Mesendoderm (in vitro differentiated cells): ENCODE measurements at regions not wholly inside any gene's neighbourhood (a gene's known extent, or its start where the extent isn't known, plus 50 kb on each side); places are given as distances from the start of the nearest gene placed in this dataset.

Source experiments
- DNase-seq: peaks from one replicate; pipeline ENCODE4 v3.0.0; 2013
- H2AK5ac ChIP-seq: 2 replicates; pipeline ENCODE4 v1.6.1; 2013; ENCODE audit warnings: low read length, inconsistent platforms
- H2BK120ac ChIP-seq: 2 replicates; pipeline ENCODE4 v1.6.1; 2013; ENCODE audit warnings: low read depth, mild to moderate bottlenecking, low read length, moderate library complexity, mixed read lengths
- H2BK15ac ChIP-seq: replicated peaks from 2 replicates; pipeline ENCODE4 v1.6.1; 2013; ENCODE audit warnings: low read depth, mild to moderate bottlenecking, moderate library complexity
- H2BK5ac ChIP-seq: 2 replicates; pipeline ENCODE4 v1.6.1; 2013; ENCODE audit warnings: low read length, inconsistent platforms
- H3K18ac ChIP-seq: 2 replicates; pipeline ENCODE4 v1.6.1; 2013; ENCODE audit warnings: mild to moderate bottlenecking, low read length, mixed read lengths
- H3K23ac ChIP-seq: one replicate; pipeline ENCODE4 v1.6.1; 2013; ENCODE audit warnings: low read length
- H3K27ac ChIP-seq: 2 replicates; pipeline ENCODE4 v1.5.1; 2013; ENCODE audit warnings: low read depth, mild to moderate bottlenecking, inconsistent platforms, low read length, moderate library complexity
- H3K27me3 ChIP-seq: 2 replicates; pipeline ENCODE4 v1.6.1; 2013; ENCODE audit warnings: low read length, control low read depth, mild to moderate bottlenecking, inconsistent platforms; ENCODE audit not compliant: insufficient read depth, poor library complexity
- H3K36me3 ChIP-seq: 2 replicates; pipeline ENCODE4 v1.6.1; 2013; ENCODE audit warnings: low read length, inconsistent platforms; ENCODE audit not compliant: control insufficient read depth, insufficient read depth
- H3K4ac ChIP-seq: one replicate; pipeline ENCODE4 v1.6.1; 2013; ENCODE audit warnings: low read depth, mild to moderate bottlenecking, low read length, moderate library complexity
- H3K4me1 ChIP-seq: 2 replicates; pipeline ENCODE4 v1.6.1; 2013; ENCODE audit warnings: low read depth, low read length, inconsistent platforms; ENCODE audit not compliant: control insufficient read depth
- H3K4me2 ChIP-seq: 2 replicates; pipeline ENCODE4 v1.6.1; 2013; ENCODE audit warnings: low read length
- H3K4me3 ChIP-seq: 2 replicates; pipeline ENCODE4 v1.5.1; 2013; ENCODE audit warnings: mild to moderate bottlenecking, low read length
- H3K56ac ChIP-seq: one replicate; pipeline ENCODE4 v1.6.1; 2013; ENCODE audit warnings: low read length
- H3K79me1 ChIP-seq: 2 replicates; pipeline ENCODE4 v1.6.1; 2013; ENCODE audit warnings: low read length, inconsistent platforms
- H3K79me2 ChIP-seq: 2 replicates; pipeline ENCODE4 v1.6.1; 2013; ENCODE audit warnings: mild to moderate bottlenecking, low read length; ENCODE audit not compliant: control insufficient read depth, insufficient read depth
- H3K9ac ChIP-seq: 2 replicates; pipeline ENCODE4 v1.6.1; 2013; ENCODE audit warnings: low read length, inconsistent platforms
- H4K5ac ChIP-seq: one replicate; pipeline ENCODE4 v1.6.1; 2013; ENCODE audit warnings: low read length
- H4K8ac ChIP-seq: one replicate; pipeline ENCODE4 v1.6.1; 2013; ENCODE audit warnings: low read depth, mild to moderate bottlenecking, control low read depth, low read length, moderate library complexity
- WGBS: extraction: QIAGEN DNeasy Blood & Tissue Kit; methylation state at CpG from one replicate; pipeline ENCODE4 v1.1.7; 2013; ENCODE audit warnings: low lambda C conversion rate, missing lambda C conversion rate; ENCODE audit not compliant: insufficient coverage; ENCODE audit errors: extremely low coverage; 5-methylcytosine and 5-hydroxymethylcytosine counted together

- Histone ChIP-seq H3K4me3 (no peak overlapping the region), H3K4me1 (no peaks in the 10 kb centered on the region), H3K4ac (no peak overlapping the region), H3K9ac (no peak overlapping the region), H2BK15ac (no peak overlapping the region), H3K23ac (no peak overlapping the region), H2BK5ac (no peak overlapping the region), H2BK120ac (no peak overlapping the region), H2AK5ac (no peak overlapping the region), H3K36me3 (no peaks in the 10 kb centered on the region), H3K18ac (no peak overlapping the region), H4K8ac (no peak overlapping the region), H4K5ac (no peak overlapping the region), H3K79me2 (no peaks in the 10 kb centered on the region), H3K27ac (no peak overlapping the region), H3K4me2 (no peak overlapping the region), H3K79me1 (no peaks in the 10 kb centered on the region), H3K56ac (no peak overlapping the region), H3K27me3 (no peaks in the 10 kb centered on the region)
- WGBS = no CpG with 5 or more reads among the region's 2 CpGs
- no peak for DNase-seq
Measured at GRCh38 chr6:9983168-9983567, 431.7 kb downstream of the TFAP2A start.

GRCh38 chr6:9982215-9982614, 432.7 kb downstream of the TFAP2A start:
- H2BK15ac ChIP-seq = no peak overlapping the region
- no peaks in the 10 kb centered on the region for H3K36me3 ChIP-seq
- no peak overlapping the region for H3K23ac ChIP-seq
- no peak for DNase-seq
- no peaks in the 10 kb centered on the region for H3K27me3 ChIP-seq
- no peaks in the 10 kb centered on the region for H3K4me1 ChIP-seq
- no peak overlapping the region for H3K4ac ChIP-seq
- H3K79me1 ChIP-seq = no peaks in the 10 kb centered on the region
- no peak overlapping the region for H3K4me3 ChIP-seq
- no peak overlapping the region for H2BK120ac ChIP-seq
- H3K4me2 ChIP-seq = no peak overlapping the region
- WGBS = no CpG with 5 or more reads among the region's 5 CpGs
- H3K56ac ChIP-seq = no peak overlapping the region
- no peak overlapping the region for H4K5ac ChIP-seq
- no peak overlapping the region for H2AK5ac ChIP-seq
- H3K18ac ChIP-seq = no peak overlapping the region
- no peaks in the 10 kb centered on the region for H3K79me2 ChIP-seq
- no peak overlapping the region for H2BK5ac ChIP-seq
- H4K8ac ChIP-seq = no peak overlapping the region
- no peak overlapping the region for H3K9ac ChIP-seq
- no peak overlapping the region for H3K27ac ChIP-seq

DNA sequence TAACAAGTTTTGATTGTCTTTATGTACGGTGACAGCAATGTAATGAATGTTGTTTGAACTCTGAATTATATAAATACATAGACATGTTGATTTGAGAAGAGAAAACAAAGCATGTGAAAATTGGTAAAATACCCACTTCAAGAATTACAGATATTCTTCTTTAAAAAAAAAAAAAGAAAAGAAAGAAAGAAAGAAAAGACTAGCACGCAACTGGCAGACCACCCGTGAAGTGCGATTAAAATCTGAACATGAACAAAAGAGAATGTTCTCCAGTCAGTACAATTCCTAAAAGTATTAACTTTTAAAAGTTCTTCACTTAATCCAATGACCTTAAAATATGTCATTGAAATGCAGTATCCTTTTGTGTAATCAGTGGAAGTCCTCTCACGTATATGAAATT, 434.9 kb downstream of the TFAP2A start:
- Histone ChIP-seq H3K4me2 (no peak overlapping the region), H2AK5ac (no peak overlapping the region), H2BK5ac (no peak overlapping the region), H3K79me2 (no peaks in the 10 kb centered on the region), H3K23ac (no peak overlapping the region), H3K4me1 (no peaks in the 10 kb centered on the region), H4K8ac (no peak overlapping the region), H3K4me3 (no peak overlapping the region), H3K79me1 (no peaks in the 10 kb centered on the region), H3K36me3 (no peaks in the 10 kb centered on the region), H3K4ac (no peak overlapping the region), H2BK15ac (no peak overlapping the region), H3K27me3 (no peaks in the 10 kb centered on the region), H3K56ac (no peak overlapping the region), H3K9ac (no peak overlapping the region), H4K5ac (no peak overlapping the region), H3K18ac (no peak overlapping the region), H3K27ac (no peak overlapping the region), H2BK120ac (no peak overlapping the region)
- DNase-seq = no peak
- no CpG with 5 or more reads among the region's 5 CpGs for WGBS

- no peak overlapping the region for H4K5ac ChIP-seq
- no peaks in the 10 kb centered on the region for H3K36me3 ChIP-seq
- no peak overlapping the region for H2BK5ac ChIP-seq
- no peak overlapping the region for H2AK5ac ChIP-seq
- no peaks in the 10 kb centered on the region for H3K27me3 ChIP-seq
- no peaks in the 10 kb centered on the region for H3K79me2 ChIP-seq
- no peak overlapping the region for H2BK120ac ChIP-seq
- no peak overlapping the region for H3K4me3 ChIP-seq
- no peak overlapping the region for H3K4me2 ChIP-seq
- H3K4me1 ChIP-seq = no peaks in the 10 kb centered on the region
- no peak overlapping the region for H3K9ac ChIP-seq
- H3K23ac ChIP-seq = no peak overlapping the region
- no peak overlapping the region for H3K4ac ChIP-seq
- H3K18ac ChIP-seq = no peak overlapping the region
- no CpG with 5 or more reads among the region's 6 CpGs for WGBS
- no peak overlapping the region for H4K8ac ChIP-seq
- H3K79me1 ChIP-seq = no peaks in the 10 kb centered on the region
- H3K27ac ChIP-seq = no peak overlapping the region
- no peak overlapping the region for H3K56ac ChIP-seq
- DNase-seq = no peak
- no peak overlapping the region for H2BK15ac ChIP-seq
Measured at GRCh38 chr6:9978480-9978879, 436.4 kb downstream of the TFAP2A start.

DNA sequence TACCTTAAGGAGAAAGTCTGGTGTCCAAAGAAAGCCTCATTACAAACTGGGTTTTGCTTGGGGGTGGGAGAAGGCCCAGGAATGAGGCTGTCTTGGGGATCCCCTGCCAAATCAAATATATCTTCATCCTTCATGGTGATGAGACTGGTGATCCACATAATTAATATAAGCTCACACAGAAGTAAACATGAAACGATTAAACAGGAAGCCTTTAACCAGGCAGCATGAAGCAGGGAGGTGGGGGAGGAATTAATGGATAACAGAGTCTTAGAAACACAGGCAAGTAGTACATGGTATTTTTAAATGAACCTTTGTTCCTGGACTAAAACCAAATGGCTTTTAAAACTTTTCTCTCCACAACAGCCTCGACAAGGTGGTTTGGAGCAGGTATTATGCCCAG, 437.5 kb downstream of the TFAP2A start:
- H3K79me2 ChIP-seq = no peaks in the 10 kb centered on the region
- no peak overlapping the region for H3K27ac ChIP-seq
- no peak overlapping the region for H3K56ac ChIP-seq
- H3K36me3 ChIP-seq = no peaks in the 10 kb centered on the region
- H2BK120ac ChIP-seq = no peak overlapping the region
- H2AK5ac ChIP-seq = no peak overlapping the region
- H4K8ac ChIP-seq = no peak overlapping the region
- no peaks in the 10 kb centered on the region for H3K27me3 ChIP-seq
- no peak for DNase-seq
- no peaks in the 10 kb centered on the region for H3K79me1 ChIP-seq
- no peak overlapping the region for H2BK5ac ChIP-seq
- no peak overlapping the region for H3K4me2 ChIP-seq
- no CpG with 5 or more reads among the region's 2 CpGs for WGBS
- H3K9ac ChIP-seq = no peak overlapping the region
- no peak overlapping the region for H3K4ac ChIP-seq
- H3K4me3 ChIP-seq = no peak overlapping the region
- H4K5ac ChIP-seq = no peak overlapping the region
- H3K23ac ChIP-seq = no peak overlapping the region
- H3K18ac ChIP-seq = no peak overlapping the region
- no peaks in the 10 kb centered on the region for H3K4me1 ChIP-seq
- no peak overlapping the region for H2BK15ac ChIP-seq

DNA sequence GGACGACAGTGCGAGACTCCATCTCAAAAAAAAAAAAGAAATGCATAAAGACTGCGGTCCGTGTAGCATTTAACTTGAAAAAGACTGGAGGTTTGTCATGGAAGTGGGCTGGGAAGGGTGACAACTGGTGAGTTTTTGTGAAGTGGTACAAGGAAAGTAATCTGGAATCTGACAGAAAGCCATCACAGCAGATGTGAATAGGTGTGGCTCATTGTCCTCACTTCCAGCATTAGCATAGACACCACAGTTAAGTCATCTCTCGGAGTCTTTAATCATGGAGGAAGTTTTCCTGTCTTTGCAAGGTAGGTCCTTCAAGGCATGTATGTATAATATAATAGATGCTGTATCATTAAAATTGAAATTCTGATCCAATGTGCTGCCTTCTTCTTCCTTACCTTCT, 453.2 kb downstream of the TFAP2A start:
- Histone ChIP-seq H3K4me1 (no peaks in the 10 kb centered on the region), H4K5ac (no peak overlapping the region), H3K27me3 (no peaks in the 10 kb centered on the region), H3K4me2 (no peak overlapping the region), H2AK5ac (no peak overlapping the region), H2BK15ac (no peak overlapping the region), H2BK5ac (no peak overlapping the region), H3K56ac (no peak overlapping the region), H3K18ac (no peak overlapping the region), H3K27ac (no peak overlapping the region), H3K79me1 (no peaks in the 10 kb centered on the region), H3K79me2 (no peaks in the 10 kb centered on the region), H4K8ac (no peak overlapping the region), H3K36me3 (no peaks in the 10 kb centered on the region), H2BK120ac (no peak overlapping the region), H3K23ac (no peak overlapping the region), H3K4ac (no peak overlapping the region), H3K9ac (no peak overlapping the region), H3K4me3 (no peak overlapping the region)
- DNase-seq = no peak
- WGBS = no CpG with 5 or more reads among the region's 5 CpGs
